HG03097 (cell line): ENCODE measurements at regions not wholly inside any gene's neighbourhood (a gene's known extent, or its start where the extent isn't known, plus 50 kb on each side); places are given as distances from the start of the nearest gene placed in this dataset.
A peak's percentile ranks its signal among the peaks of the same experiment; 100 is the strongest.

Experiments used
- ATAC-seq: cut with Tn5 transposase; IDR thresholded peaks from one replicate; pipeline ENCODE4 v1.9.1; 2021; ENCODE audit not compliant: unreplicated experiment, low FRiP score

DNA sequence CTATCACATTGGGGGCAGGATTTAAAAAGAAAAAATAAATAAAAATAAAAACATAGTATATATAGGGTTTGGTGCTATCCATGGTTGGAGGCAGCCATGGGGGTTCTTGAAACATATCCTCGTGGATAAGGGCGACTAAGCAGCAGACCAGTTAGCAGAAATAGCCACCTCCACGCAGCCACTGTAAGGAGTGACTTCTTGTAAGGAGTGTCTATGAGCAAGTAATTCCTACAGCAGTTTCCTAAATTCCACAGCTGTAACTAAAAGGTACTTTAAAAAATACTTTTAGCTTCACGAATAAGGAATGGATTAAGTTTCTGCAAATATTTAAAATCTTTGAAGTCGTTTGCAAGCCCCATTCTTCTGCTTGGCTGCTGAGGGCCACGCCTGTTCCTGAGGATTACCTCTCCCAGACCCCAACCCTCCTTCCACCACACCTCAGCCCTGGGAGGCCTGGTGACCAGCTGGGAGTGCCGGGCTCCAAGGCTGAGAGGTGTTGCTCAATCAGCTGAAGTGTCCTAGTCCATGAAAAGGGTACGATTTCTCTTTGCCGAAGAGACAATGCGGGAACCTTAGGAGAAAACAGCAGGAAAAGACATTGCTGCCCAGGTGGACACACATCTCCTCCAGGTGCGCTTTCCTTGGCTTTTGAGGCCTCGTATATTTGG is 115.3 kb downstream of the ADSS2 start:
- ATAC-seq, result no peak

DNA sequence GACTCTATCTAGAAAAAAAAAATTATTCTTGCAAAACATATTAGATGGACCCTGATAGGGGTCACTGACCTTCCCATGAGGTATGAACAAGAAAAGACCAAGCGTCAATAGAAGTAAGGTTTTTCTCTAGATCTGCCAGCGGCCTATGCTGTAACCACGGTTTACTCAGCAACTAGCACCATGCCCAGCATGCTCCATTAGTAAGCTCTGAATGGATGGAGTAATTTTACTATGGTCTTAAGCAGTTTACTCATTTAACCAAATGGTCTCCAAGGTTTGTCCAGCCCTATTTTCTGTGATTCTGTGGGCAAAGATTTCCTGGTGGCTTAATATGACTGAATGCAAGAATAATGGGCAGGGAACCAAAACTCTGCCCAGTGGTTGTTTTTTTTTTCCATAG is 113.9 kb downstream of the ADSS2 start:
- ATAC-seq, result no peak

DNA sequence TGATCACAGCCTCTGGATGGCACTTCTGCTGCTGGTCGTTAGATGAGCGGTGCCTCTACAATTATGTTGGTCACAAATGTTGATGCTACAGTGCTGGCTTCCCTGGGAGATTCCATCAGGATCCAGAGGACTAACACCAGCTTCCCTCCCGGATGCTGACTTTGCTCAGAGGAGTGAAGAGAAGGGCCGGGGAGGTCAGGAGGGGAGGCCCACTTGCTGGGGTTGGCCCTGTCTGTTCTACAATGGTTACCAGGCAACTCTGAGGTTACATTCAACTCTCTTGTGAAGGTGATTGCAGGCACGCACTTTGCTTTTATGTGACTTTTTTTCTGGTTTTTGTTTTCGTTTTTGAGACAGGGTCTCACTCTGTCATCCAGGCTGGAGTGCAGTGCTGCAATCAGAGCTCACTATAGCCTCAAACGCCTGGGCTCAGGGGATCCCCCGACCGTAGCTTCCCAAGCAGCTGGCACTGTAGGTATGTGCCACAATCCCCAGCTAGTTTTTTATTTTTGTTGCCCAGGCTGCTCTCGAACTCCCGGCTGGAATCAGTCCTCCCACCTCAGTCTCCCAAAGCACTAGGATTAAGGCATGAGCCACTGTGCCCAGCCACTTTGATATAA is 112.5 kb downstream of the ADSS2 start:
- ATAC-seq, result no peak

- ATAC-seq, result no peak
Measured at GRCh38 chr1:244339776-244340175, 111.9 kb downstream of the ADSS2 start.

- ATAC-seq, result no peak
Measured at GRCh38 chr1:244340396-244340795, 111.3 kb downstream of the ADSS2 start.

- no peak for ATAC-seq
Measured at GRCh38 chr1:244341455-244342450, 110.0 kb downstream of the ADSS2 start.

DNA sequence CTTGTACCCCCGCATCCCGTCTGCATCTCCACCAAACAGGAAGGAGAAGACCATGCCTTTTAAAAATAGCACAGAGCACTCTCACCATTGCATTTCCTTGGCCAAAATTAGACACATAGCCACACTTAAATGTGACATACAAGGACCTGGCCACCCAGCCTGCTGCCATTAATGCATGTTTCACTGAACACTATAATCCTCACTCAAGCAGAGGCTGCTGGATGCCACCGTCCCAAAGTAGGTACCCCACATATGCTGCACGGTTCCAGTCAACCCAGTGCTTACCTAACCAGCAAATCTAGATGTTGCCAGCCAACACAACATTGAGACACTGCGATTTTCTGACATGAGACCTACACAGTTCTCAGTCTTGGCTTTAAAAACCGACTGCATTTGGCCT is 107.7 kb downstream of the ADSS2 start:
- ATAC-seq, result no peak

GRCh38 chr1:244346972-244347618 is 104.6 kb downstream of the ADSS2 start:
- no peak for ATAC-seq

- no peak for ATAC-seq
Measured at GRCh38 chr1:244347942-244348341, 103.8 kb downstream of the ADSS2 start.

GRCh38 chr1:244349103-244349531 is 102.6 kb downstream of the ADSS2 start:
- ATAC-seq, result no peak

GRCh38 chr1:244349581-244350001 is 102.1 kb downstream of the ADSS2 start:
- ATAC-seq, result no peak

GRCh38 chr1:244350027-244350426 is 101.7 kb downstream of the ADSS2 start:
- peak; percentile 65 for ATAC-seq

DNA sequence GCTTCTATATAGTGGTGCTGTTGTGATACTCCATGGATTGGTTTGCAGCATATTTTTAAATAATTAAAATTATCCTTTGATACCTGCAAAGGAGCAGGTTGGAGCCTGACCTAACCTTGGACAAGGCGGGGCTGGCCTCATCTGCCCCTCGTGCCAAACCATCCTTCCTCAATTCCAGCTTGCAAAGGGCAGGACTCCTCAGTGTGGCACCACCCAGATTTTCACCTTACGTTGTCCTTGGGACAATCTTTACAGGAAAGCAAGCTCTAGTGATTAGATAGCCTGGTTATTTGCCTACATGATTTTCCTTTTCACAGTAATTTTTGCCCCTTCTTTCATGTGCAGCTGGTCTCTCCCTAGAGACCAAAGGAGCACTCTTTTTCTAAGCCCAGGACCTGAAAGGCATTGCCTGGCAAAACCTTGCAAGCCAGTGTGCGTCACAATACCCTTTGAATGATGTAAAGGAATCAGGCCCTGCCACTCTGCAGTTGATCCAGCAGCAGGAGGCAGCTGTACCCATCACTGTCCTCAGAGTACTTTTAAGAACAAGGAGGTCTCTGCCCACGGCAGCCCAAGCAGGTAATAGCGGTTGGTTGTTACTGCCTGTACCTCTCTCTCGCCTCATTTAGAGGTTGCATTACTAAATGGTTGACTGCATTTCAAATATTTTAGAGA is 99.4 kb downstream of the ADSS2 start:
- ATAC-seq, result no peak

DNA sequence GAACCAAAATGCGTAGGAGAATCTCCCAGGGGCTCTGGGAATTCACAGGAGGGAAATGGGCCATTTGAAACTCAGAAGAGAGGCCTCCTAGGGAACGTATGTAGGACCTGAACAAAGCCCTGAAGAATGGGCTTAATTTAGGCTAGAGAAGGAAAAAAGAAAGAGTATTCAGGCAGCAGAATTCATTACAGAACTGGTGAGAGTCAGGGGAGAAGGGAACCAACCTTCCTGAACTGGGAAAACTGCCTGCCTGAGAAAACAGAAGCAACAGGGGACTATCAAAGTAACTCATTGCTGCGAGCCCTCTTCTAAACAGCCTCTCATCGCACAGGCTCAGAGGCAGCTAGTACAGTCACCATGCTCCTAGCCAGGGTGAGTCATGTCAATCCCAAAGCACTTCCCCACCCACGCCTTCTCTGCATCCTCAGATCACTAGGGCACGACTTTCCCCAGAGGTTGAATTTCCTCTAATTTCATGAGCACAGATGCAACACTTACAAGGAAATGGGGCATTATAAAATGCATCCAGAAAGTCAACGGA is 98.1 kb downstream of the ADSS2 start:
- peak; percentile 77 for ATAC-seq

DNA sequence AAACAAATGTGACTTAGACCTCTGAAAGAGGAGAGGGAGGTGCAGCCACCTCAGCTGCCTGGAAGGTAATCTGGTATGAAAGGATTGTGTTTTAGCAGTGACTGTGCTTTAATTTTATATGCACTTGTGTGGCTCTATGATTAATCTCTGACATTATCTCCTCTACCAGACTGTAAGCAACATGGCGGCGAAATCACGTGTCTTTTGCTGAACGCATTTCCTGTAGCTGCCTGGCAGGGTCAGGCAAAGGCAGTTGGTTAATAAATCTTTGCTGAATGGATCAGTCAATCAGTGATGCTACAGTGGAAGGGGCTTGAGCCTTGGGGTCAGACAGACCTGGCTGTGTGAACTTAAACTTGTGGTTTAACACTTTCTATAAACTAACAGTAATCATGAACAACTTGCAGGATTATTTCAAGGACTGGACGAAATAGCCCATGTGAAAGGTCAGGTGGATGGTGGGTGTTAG is 96.9 kb downstream of the ADSS2 start:
- ATAC-seq, result no peak

DNA sequence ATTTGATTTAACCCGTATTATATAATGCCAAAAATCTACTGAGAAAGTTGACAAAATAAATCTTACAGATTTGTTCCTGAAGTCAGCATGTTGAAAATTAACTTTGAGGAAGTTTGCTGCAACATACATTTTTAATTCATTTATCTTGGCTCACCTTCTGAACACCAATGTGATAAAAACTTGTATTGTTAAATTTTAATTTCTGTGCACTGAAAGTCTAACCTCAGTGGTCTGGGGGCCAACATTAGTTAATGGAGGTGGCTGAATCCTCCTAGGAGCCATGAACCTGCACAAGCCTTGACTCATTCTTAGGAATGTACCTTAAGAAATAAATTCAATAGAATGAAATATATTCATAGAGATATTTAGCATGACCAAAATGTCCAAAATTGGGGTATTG is 95.3 kb downstream of the ADSS2 start:
- ATAC-seq, result no peak
